B cell (primary cell): ENCODE measurements at regions not wholly inside any gene's neighbourhood (a gene's known extent, or its start where the extent isn't known, plus 50 kb on each side); places are given as distances from the start of the nearest gene placed in this dataset.

Experiments
- ATAC-seq: fragments of 200-7000 bp; cut with Tn5 transposase; one replicate; pipeline ENCODE4 v1.10.0; 2021; ENCODE audit warnings: low read depth, mild to moderate bottlenecking, moderate number of reproducible peaks, moderate library complexity
- CTCF ChIA-PET: fragments of 350-600 bp; sonication (Branson Sonifier 250); formaldehyde crosslinking; loops from one replicate; lab custom pipeline; 2021; ENCODE audit warnings: antibody characterized with exemption, inconsistent platforms; lab: Charles Lee
- POLR2A ChIA-PET: fragments of 350-600 bp; sonication (Branson Sonifier 250); formaldehyde crosslinking; loops from one replicate; lab custom pipeline; 2021; ENCODE audit warnings: antibody characterized with exemption; lab: Charles Lee
- DNase-seq: peaks from one replicate; pipeline ENCODE4 v3.0.0; 2013
- H2AFZ ChIP-seq: 2 replicates; pipeline ENCODE4 v1.6.1; 2012; ENCODE audit warnings: mild to moderate bottlenecking, low read depth, low read length; ENCODE audit not compliant: insufficient read depth, poor library complexity, severe bottlenecking
- H3K27ac ChIP-seq, 2 donors: 1 replicate in 1 of 2; 2 replicates in 1 of 2; pipeline ENCODE4 v1.5.1; 2012 to 2013; ENCODE audit warnings: low read length in 2 of 2, mild to moderate bottlenecking in 2 of 2, moderate library complexity in 1 of 2
- H3K27me3 ChIP-seq, 4 experiments: fragments of 200-600 bp in 1 of 4; sonication (generic) in 1 of 4; replicated peaks in 1 of 4; 1 replicate in 2 of 4; 2 replicates in 2 of 4; pipeline versions ENCODE4 v1.6.1 to v1.7.0; 2013 to 2016; ENCODE audit warnings: low read length in 3 of 4, mild to moderate bottlenecking in 2 of 4, mixed read lengths in 1 of 4, moderate library complexity in 1 of 4; ENCODE audit not compliant: insufficient read depth in 4 of 4, control insufficient read depth in 3 of 4; ENCODE audit errors: control extremely low read depth in 1 of 4
- H3K36me3 ChIP-seq, 2 experiments: replicated peaks in 1 of 2; 1 replicate in 1 of 2; 2 replicates in 1 of 2; pipeline versions ENCODE4 v1.6.1 to v1.7.1; 2013; ENCODE audit warnings: low read length in 1 of 2; ENCODE audit not compliant: insufficient read depth in 2 of 2, control insufficient read depth in 1 of 2; ENCODE audit errors: control extremely low read depth in 1 of 2, extremely low read depth in 1 of 2
- H3K4me1 ChIP-seq, 2 donors: fragments of 200-600 bp in 1 of 2; sonication (generic) in 1 of 2; 1 replicate in 1 of 2; 2 replicates in 1 of 2; pipeline versions ENCODE4 v1.5.1 to v1.6.1; 2013 to 2017; ENCODE audit warnings: low read length in 2 of 2; ENCODE audit not compliant: control insufficient read depth in 2 of 2, insufficient read depth in 2 of 2
- H3K4me2 ChIP-seq: replicated peaks from 2 replicates; pipeline ENCODE3; 2012; ENCODE audit warnings: mild to moderate bottlenecking, low read depth, low read length; ENCODE audit not compliant: poor library complexity, severe bottlenecking
- H3K4me3 ChIP-seq, 5 experiments: fragments of 200-600 bp in 1 of 5; sonication (generic) in 1 of 5; 1 replicate in 3 of 5; 2 replicates in 2 of 5; pipeline versions ENCODE4 v1.5.1 to v1.7.0; 2011 to 2016; ENCODE audit warnings: low read length in 4 of 5, mild to moderate bottlenecking in 4 of 5, low read depth in 2 of 5, control low read depth in 1 of 5, moderate library complexity in 1 of 5; ENCODE audit not compliant: insufficient read depth in 1 of 5; ENCODE audit errors: control extremely low read depth in 1 of 5, extremely low read depth in 1 of 5
- H3K79me2 ChIP-seq: fragments of 200-600 bp; sonication (generic); one replicate; pipeline ENCODE4 v1.6.0; 2016; ENCODE audit warnings: low read length; ENCODE audit not compliant: control insufficient read depth, insufficient read depth
- H3K9ac ChIP-seq: fragments of 200-600 bp; sonication (generic); 2 replicates; pipeline ENCODE4 v1.6.1; 2017; ENCODE audit warnings: mild to moderate bottlenecking, low read length, moderate library complexity
- H3K9me3 ChIP-seq, 3 donors: one replicate each; pipeline versions ENCODE4 v1.6.1 to v1.7.1; 2013; ENCODE audit warnings: low read length in 2 of 3; ENCODE audit not compliant: control insufficient read depth in 2 of 3, insufficient read depth in 1 of 3; ENCODE audit errors: control extremely low read depth in 1 of 3
- H4K20me1 ChIP-seq: 2 replicates; pipeline ENCODE4 v1.6.0; 2012; ENCODE audit warnings: mild to moderate bottlenecking, low read length; ENCODE audit not compliant: insufficient read depth, control insufficient read depth, poor library complexity, severe bottlenecking
- H3K27ac Mint-ChIP-seq: one replicate; pipeline ENCODE4 v1.8.0; 2021; ENCODE audit warnings: mixed read lengths
- H3K27me3 Mint-ChIP-seq: one replicate; pipeline ENCODE4 v1.8.0; 2021; ENCODE audit warnings: mixed read lengths
- H3K4me1 Mint-ChIP-seq: one replicate; pipeline ENCODE4 v1.8.0; 2021; ENCODE audit warnings: mixed read lengths
- H3K4me3 Mint-ChIP-seq: one replicate; pipeline ENCODE4 v1.8.0; 2021; ENCODE audit warnings: mixed read lengths
- H3K9me3 Mint-ChIP-seq: one replicate; pipeline ENCODE4 v1.8.0; 2022; ENCODE audit warnings: mixed read lengths; ENCODE audit not compliant: insufficient read depth
- CTCF ChIP-seq: fragments of 200-600 bp; IDR thresholded peaks from one replicate; pipeline ENCODE4 v1.8.0; 2022; ENCODE audit warnings: antibody characterized with exemption, mild to moderate bottlenecking
- EZH2 ChIP-seq: IDR thresholded peaks from 2 replicates; pipeline ENCODE4 v1.6.1; 2012; ENCODE audit warnings: borderline replicate concordance, low read depth, mild to moderate bottlenecking, moderate library complexity, low read length; ENCODE audit not compliant: insufficient read depth, poor library complexity, severe bottlenecking
- WGBS: methylation state at CpG from one replicate; pipeline ENCODE4 v1.1.5; 2013; ENCODE audit warnings: missing lambda C conversion rate; ENCODE audit not compliant: insufficient coverage; 5-methylcytosine and 5-hydroxymethylcytosine counted together
- intact Hi-C: fragments of 100-400 bp; cut with micrococcal nuclease; formaldehyde crosslinking; loops from one replicate; pipeline ENCODE4 v1.10.0; 2022

- Mint-ChIP-seq H3K4me1 (peaks cover 3% of the 10 kb centered on the region), H3K4me3 (no peak overlapping the region), H3K9me3 (peaks cover 3% of the 10 kb centered on the region), H3K27ac (no peak overlapping the region), H3K27me3 (peaks cover 11% of the 10 kb centered on the region)
- no peak overlapping the region for H3K9ac ChIP-seq
- no peaks in the 10 kb centered on the region for H3K36me3 ChIP-seq
- H2AFZ ChIP-seq: no peak overlapping the region
- no CpG with 5 or more reads among the region's 1 CpG for WGBS
- no peak overlapping the region for H3K4me3 ChIP-seq
- H3K27ac ChIP-seq: no peak overlapping the region
- H3K79me2 ChIP-seq: no peaks in the 10 kb centered on the region
- H3K27me3 ChIP-seq: no peaks in the 10 kb centered on the region
- POLR2A ChIA-PET: no interaction called here
- DNase-seq (no peak), ATAC-seq (no peak)
- intact Hi-C loops: no loop called here
- CTCF ChIA-PET: no interaction called here
- H3K9me3 ChIP-seq: peaks cover 0 to 6% (median 0%) of the 10 kb centered on the region in 3 donors
- H3K4me2 ChIP-seq: no peak overlapping the region
- H3K4me1 ChIP-seq: no peaks in the 10 kb centered on the region
- no peaks in the 10 kb centered on the region for H4K20me1 ChIP-seq
- TF ChIP-seq EZH2 (no peak), CTCF (no peak)
These were observed 130.5 kb upstream of the NOX3 start for GRCh38 chr6:155586090-155586489.

DNA sequence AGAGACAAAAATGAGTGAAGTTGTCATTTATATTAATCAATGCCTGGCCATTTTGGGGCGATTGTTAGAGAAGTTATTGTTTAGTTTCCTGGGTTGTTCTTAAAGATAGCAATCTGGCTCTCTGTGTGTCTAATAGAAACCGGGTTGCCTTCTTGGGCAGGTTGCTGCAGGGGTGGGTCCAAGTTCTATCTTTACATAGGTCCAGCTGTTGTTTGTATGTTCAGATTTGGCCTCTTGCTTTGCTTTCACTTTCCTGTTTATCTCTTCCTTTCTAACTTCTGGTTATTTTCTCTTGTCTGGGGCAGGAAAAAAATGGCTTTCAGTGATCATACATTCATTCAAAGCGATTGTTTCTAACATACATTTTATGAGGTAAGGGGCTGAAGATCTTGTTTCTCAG lies 128.4 kb upstream of the NOX3 start:
- H3K4me1 ChIP-seq: no peaks in the 10 kb centered on the region
- Mint-ChIP-seq H3K9me3 (peaks cover 3% of the 10 kb centered on the region), H3K27ac (no peak overlapping the region), H3K4me3 (no peak overlapping the region), H3K4me1 (peaks cover 3% of the 10 kb centered on the region), H3K27me3 (peaks cover 3% of the 10 kb centered on the region)
- H4K20me1 ChIP-seq: no peaks in the 10 kb centered on the region
- intact Hi-C loops: no loop called here
- ChIA-PET POLR2A (no interaction called here), CTCF (no interaction called here)
- H3K79me2 ChIP-seq: no peaks in the 10 kb centered on the region
- ATAC-seq (no peak), DNase-seq (no peak)
- no peaks in the 10 kb centered on the region for H3K27me3 ChIP-seq
- H3K9ac ChIP-seq: no peak overlapping the region
- no CpG with 5 or more reads among the region's 3 CpGs for WGBS
- no peak overlapping the region for H3K27ac ChIP-seq
- TF ChIP-seq EZH2 (no peak), CTCF (no peak)
- peaks cover 0 to 6% (median 0%) of the 10 kb centered on the region in 3 donors for H3K9me3 ChIP-seq
- H3K4me2 ChIP-seq: no peak overlapping the region
- peak overlapping the region; percentile 18 for H2AFZ ChIP-seq
- H3K4me3 ChIP-seq: no peak overlapping the region
- H3K36me3 ChIP-seq: no peaks in the 10 kb centered on the region
